ENCODE measurements at regions not wholly inside any gene's neighbourhood (a gene's known extent, or its start where the extent isn't known, plus 50 kb on each side); places are given as distances from the start of the nearest gene placed in this dataset.

GRCh38 chr2:225156853-225157451, 114.7 kb upstream of the DOCK10 start:
- DNase-seq (ENCODE audit: low read depth in 2 of 3, low spot score in 2 of 3) = no peak

GRCh38 chr2:225140723-225141122, 98.5 kb upstream of the DOCK10 start:
- DNase-seq (ENCODE audit: low read depth in 2 of 3, low spot score in 2 of 3) = no peak

- DNase-seq (ENCODE audit: low read depth in 2 of 3, low spot score in 2 of 3) = no peak
These were observed 95.7 kb upstream of the DOCK10 start for GRCh38 chr2:225137971-225138370.

GRCh38 chr2:225136552-225136951, 94.3 kb upstream of the DOCK10 start:
- DNase-seq (ENCODE audit: low read depth in 2 of 3, low spot score in 2 of 3) = no peak

GRCh38 chr2:225131898-225132297, 89.6 kb upstream of the DOCK10 start:
- no peak for DNase-seq (ENCODE audit: low read depth in 2 of 3, low spot score in 2 of 3)

- DNase-seq (ENCODE audit: low read depth in 2 of 3, low spot score in 2 of 3) = no peak
These were observed 87.8 kb upstream of the DOCK10 start for GRCh38 chr2:225130093-225130492.

- DNase-seq (ENCODE audit: low read depth in 2 of 3, low spot score in 2 of 3) = no peak
These were observed 82.2 kb upstream of the DOCK10 start for GRCh38 chr2:225124311-225125017.

GRCh38 chr2:225122583-225123486, 80.6 kb upstream of the DOCK10 start:
- peak in 1 of 3 donors; percentile 43 for DNase-seq (ENCODE audit: low read depth in 2 of 3, low spot score in 2 of 3)

GRCh38 chr2:225122007-225122406, 79.7 kb upstream of the DOCK10 start:
- no peak for DNase-seq (ENCODE audit: low read depth in 2 of 3, low spot score in 2 of 3)

GRCh38 chr2:225120186-225120585, 77.9 kb upstream of the DOCK10 start:
- no peak for DNase-seq (ENCODE audit: low read depth in 2 of 3, low spot score in 2 of 3)

GRCh38 chr2:225117051-225117716, 74.9 kb upstream of the DOCK10 start:
- no peak for DNase-seq (ENCODE audit: low read depth in 2 of 3, low spot score in 2 of 3)

- DNase-seq (ENCODE audit: low read depth in 2 of 3, low spot score in 2 of 3) = no peak
These were observed 72.6 kb upstream of the DOCK10 start for GRCh38 chr2:225114786-225115323.

- no peak for DNase-seq (ENCODE audit: low read depth in 2 of 3, low spot score in 2 of 3)
These were observed 71.2 kb upstream of the DOCK10 start for GRCh38 chr2:225113371-225114015.

GRCh38 chr2:225112362-225113126, 70.3 kb upstream of the DOCK10 start:
- DNase-seq (ENCODE audit: low read depth in 2 of 3, low spot score in 2 of 3) = no peak

- DNase-seq (ENCODE audit: low read depth in 2 of 3, low spot score in 2 of 3) = no peak
These were observed 66.5 kb upstream of the DOCK10 start for GRCh38 chr2:225108805-225109204.

- DNase-seq (ENCODE audit: low read depth in 2 of 3, low spot score in 2 of 3) = no peak
These were observed 62.7 kb upstream of the DOCK10 start for GRCh38 chr2:225104971-225105370.

- DNase-seq (ENCODE audit: low read depth in 2 of 3, low spot score in 2 of 3) = no peak
These were observed 62.1 kb upstream of the DOCK10 start for GRCh38 chr2:225104321-225104720.

GRCh38 chr2:225103737-225104141, 61.5 kb upstream of the DOCK10 start:
- DNase-seq (ENCODE audit: low read depth in 2 of 3, low spot score in 2 of 3) = no peak

GRCh38 chr2:225100856-225101294, 58.6 kb upstream of the DOCK10 start:
- no peak for DNase-seq (ENCODE audit: low read depth in 2 of 3, low spot score in 2 of 3)

Data from hematopoietic multipotent progenitor cell (in vitro differentiated cells).